ENCODE measurements at regions not wholly inside any gene's neighbourhood (a gene's known extent, or its start where the extent isn't known, plus 50 kb on each side); places are given as distances from the start of the nearest gene placed in this dataset.

DNA sequence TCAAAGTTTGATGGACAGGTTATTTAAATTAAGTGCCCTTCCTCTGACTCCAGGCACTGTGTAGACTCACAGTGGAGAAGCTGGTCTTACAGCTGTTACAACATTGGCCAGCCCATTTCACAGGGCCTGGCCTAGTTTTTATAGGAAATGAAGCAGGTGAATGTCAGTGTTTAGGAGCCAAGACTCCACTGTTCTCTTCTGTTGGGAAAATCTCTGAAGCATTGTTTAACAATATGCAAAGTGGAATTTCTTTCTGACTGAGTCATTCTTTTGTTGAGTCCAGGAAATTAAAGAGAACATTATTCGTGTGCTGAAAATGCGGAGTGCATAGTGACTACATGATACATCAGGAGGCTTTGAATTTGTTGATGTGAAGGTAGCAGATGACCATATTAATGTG is 64.7 kb downstream of the ARRDC4 start:
- CTCF ChIA-PET: no interaction called here
- TF ChIP-seq, protein P1, sequence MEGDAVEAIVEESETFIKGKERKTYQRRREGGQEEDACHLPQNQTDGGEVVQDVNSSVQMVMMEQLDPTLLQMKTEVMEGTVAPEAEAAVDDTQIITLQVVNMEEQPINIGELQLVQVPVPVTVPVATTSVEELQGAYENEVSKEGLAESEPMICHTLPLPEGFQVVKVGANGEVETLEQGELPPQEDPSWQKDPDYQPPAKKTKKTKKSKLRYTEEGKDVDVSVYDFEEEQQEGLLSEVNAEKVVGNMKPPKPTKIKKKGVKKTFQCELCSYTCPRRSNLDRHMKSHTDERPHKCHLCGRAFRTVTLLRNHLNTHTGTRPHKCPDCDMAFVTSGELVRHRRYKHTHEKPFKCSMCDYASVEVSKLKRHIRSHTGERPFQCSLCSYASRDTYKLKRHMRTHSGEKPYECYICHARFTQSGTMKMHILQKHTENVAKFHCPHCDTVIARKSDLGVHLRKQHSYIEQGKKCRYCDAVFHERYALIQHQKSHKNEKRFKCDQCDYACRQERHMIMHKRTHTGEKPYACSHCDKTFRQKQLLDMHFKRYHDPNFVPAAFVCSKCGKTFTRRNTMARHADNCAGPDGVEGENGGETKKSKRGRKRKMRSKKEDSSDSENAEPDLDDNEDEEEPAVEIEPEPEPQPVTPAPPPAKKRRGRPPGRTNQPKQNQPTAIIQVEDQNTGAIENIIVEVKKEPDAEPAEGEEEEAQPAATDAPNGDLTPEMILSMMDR (IDR thresholded peaks at IDR 0.05; ENCODE audit: control extremely low read depth, extremely low read depth, low read depth, missing control alignments): no peak
- POLR2A ChIA-PET: no interaction called here
- no peak for DNase-seq (ENCODE audit: extremely low spot score)

DNA sequence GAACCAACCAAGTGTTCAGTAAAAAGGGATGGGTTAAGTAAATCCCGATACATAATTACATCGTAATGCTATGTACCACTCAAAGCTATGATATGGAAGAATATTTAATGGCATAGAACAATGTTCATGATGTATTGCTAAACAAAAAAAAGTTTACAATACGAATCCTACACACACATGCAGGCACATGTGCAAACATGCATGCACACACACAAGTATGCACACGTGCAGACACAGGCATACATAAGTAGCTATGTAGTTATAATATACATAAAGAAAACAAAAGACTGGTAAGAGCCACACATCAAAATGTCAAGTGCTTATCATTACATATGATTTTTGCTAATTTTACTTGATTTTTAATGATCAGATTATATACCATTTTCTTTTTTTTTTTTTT is 74.2 kb downstream of the ARRDC4 start:
- ChIA-PET CTCF (no interaction called here), POLR2A (no interaction called here)
- TF ChIP-seq, protein P1 (IDR thresholded peaks at IDR 0.05; ENCODE audit: control extremely low read depth, extremely low read depth, low read depth, missing control alignments): no peak
- DNase-seq (ENCODE audit: extremely low spot score): no peak

GRCh38 chr15:98035134-98035533 is 74.6 kb downstream of the ARRDC4 start:
- ChIA-PET POLR2A (no interaction called here), CTCF (interaction anchor here (1.4 kb wide), 1 partner anchor 69 kb away, joined by 3 read pairs; no protein-coding TSS in a partner anchor)
- DNase-seq (ENCODE audit: extremely low spot score): no peak
- TF ChIP-seq, protein P1 (IDR thresholded peaks at IDR 0.05; ENCODE audit: control extremely low read depth, extremely low read depth, low read depth, missing control alignments): no peak

DNA sequence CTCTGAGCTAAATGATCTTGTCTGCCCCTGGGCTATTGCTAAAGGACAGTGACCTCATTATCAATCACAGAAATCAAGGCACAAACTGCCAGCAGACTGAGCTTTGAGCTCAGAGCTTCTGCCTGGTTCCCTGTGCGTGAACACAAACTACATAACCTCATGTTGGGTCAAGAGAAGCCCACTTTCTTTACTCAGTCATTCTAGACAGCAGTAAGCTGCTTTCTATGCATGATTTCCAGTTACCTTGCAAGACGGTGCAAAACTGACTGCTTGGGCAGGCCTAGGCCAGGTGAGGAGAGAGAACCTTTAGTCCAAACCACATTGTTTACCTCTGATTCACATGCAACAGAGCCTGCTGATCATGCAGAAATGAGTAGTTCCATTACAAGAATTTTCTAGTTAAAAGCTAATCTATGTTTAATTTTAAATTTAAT is 75.1 kb downstream of the ARRDC4 start:
- TF ChIP-seq, protein P1 (IDR thresholded peaks at IDR 0.05; ENCODE audit: control extremely low read depth, extremely low read depth, low read depth, missing control alignments): no peak
- DNase-seq (ENCODE audit: extremely low spot score): no peak
- ChIA-PET POLR2A (no interaction called here), CTCF (interaction anchor here (1.4 kb wide), 1 partner anchor 69 kb away, joined by 3 read pairs; no protein-coding TSS in a partner anchor)

DNA sequence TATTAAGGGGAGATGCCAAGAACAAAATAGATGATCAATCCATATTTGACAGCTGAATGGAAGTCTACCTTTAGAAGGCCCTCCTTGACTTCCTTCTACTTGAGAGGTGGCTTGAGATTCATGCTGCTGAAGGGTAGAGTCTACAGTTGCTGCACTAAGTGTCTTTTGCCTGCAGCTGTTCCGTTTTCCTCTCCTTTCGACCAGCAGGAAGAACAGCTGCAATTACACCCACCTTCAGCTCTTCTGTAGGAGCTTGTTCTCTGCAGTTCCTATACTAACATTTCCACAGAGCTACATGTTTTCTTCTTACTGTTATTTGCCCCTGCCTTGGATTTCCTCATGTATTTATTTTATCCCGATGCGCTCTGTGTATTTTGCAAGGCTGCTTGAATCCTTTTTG is 79.1 kb downstream of the ARRDC4 start:
- POLR2A ChIA-PET: no interaction called here
- DNase-seq (ENCODE audit: extremely low spot score): no peak
- CTCF ChIA-PET: no interaction called here
- TF ChIP-seq, protein P1 (IDR thresholded peaks at IDR 0.05; ENCODE audit: control extremely low read depth, extremely low read depth, low read depth, missing control alignments): no peak

- TF ChIP-seq, protein P1 (IDR thresholded peaks at IDR 0.05; ENCODE audit: control extremely low read depth, extremely low read depth, low read depth, missing control alignments): no peak
- CTCF ChIA-PET: no interaction called here
Observed at GRCh38 chr15:98040146-98040545, 79.6 kb downstream of the ARRDC4 start.

More at GRCh38 chr15:98040146-98040545, 79.6 kb downstream of the ARRDC4 start:
- POLR2A ChIA-PET: no interaction called here
- no peak for DNase-seq (ENCODE audit: extremely low spot score)

All from GM10248 (cell line).